Coronary artery (tissue), 2 donors: ENCODE measurements at regions not wholly inside any gene's neighbourhood (a gene's known extent, or its start where the extent isn't known, plus 50 kb on each side); places are given as distances from the start of the nearest gene placed in this dataset.

ENCODE experiments used
- DNase-seq: peaks from one replicate; pipeline ENCODE4 v3.0.0-alpha.2; 2017; ENCODE audit warnings: low spot score
- H3K27ac ChIP-seq, 2 donors: fragments of 200-600 bp; sonication (generic); one replicate each; pipeline ENCODE4 v1.5.1; 2016 to 2019
- H3K4me3 ChIP-seq: fragments of 200-600 bp; sonication (generic); 2 replicates; pipeline ENCODE4 v1.5.1; 2016; ENCODE audit warnings: mild to moderate bottlenecking, moderate library complexity
- TF ChIP-seq, protein P1 (sequence below): fragments of 200-600 bp; sonication (generic); IDR thresholded peaks from one replicate; pipeline ENCODE4 v1.5.1; 2019; ENCODE audit warnings: antibody characterized with exemption

DNA sequence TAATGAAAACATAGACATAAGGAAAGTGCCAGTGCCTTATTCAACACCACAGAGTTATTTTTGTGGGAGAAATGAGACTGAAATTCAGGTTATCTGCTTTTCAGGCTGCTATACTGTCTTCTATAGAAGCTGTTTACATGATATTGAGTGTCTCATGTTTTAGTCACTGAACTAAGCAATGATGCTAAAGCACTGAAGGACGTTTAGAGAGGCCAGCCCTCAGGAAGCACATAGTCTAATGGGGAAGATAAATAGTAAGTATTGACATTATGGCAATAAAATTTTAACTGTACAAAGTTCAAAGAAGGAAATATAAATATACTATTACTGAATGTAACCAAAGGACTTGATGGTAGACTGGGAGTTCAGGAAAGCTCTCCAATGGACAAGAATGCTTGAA, 186.4 kb upstream of the ZC3H15 start:
- TF ChIP-seq, protein P1, sequence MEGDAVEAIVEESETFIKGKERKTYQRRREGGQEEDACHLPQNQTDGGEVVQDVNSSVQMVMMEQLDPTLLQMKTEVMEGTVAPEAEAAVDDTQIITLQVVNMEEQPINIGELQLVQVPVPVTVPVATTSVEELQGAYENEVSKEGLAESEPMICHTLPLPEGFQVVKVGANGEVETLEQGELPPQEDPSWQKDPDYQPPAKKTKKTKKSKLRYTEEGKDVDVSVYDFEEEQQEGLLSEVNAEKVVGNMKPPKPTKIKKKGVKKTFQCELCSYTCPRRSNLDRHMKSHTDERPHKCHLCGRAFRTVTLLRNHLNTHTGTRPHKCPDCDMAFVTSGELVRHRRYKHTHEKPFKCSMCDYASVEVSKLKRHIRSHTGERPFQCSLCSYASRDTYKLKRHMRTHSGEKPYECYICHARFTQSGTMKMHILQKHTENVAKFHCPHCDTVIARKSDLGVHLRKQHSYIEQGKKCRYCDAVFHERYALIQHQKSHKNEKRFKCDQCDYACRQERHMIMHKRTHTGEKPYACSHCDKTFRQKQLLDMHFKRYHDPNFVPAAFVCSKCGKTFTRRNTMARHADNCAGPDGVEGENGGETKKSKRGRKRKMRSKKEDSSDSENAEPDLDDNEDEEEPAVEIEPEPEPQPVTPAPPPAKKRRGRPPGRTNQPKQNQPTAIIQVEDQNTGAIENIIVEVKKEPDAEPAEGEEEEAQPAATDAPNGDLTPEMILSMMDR = no peak

DNA sequence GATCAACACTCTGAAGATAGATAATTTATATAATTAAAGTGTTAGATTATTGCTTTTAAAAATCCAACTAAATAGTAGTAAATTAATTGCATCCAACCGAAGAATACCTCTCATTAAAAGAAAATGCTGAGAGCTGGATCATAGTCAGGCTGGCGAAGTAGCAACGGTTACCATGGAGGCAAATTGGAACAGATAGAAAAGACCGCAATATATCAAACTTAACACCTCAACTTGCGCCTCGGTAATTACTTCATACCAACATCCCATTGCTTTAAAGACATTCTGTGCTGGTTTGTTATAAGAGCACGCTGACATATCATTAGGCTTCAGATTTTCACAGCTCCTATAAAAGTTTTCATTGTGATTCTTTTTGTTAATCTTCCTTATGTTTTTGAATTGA, 183.8 kb upstream of the ZC3H15 start:
- H3K4me3 ChIP-seq = no peak overlapping the region
- H3K27ac ChIP-seq = no peak overlapping the region
- TF ChIP-seq, protein P1 = no peak
- DNase-seq = no peak

More for the DNA sequence above, 186.4 kb upstream of the ZC3H15 start:
- no peak for DNase-seq
- no peak overlapping the region for H3K4me3 ChIP-seq
- no peak overlapping the region for H3K27ac ChIP-seq

DNA sequence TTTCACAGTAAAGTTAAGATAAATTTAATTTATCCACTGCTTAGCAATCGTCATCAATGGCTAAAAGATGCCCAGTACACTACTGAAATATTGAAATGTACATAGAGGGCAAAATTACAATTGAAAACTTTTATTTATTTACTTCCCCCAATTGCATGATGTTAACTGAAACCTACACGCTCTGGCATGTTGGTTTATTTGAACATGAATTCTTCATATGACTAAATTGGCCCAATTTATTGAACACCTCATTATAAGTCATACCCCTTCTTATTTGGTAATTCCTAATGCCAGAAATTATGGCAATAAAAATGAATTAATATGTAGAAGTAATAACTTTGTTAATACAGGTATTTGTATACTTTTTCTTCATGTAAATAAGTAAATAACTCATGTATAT, 183.0 kb upstream of the ZC3H15 start:
- TF ChIP-seq, protein P1 = no peak

DNA sequence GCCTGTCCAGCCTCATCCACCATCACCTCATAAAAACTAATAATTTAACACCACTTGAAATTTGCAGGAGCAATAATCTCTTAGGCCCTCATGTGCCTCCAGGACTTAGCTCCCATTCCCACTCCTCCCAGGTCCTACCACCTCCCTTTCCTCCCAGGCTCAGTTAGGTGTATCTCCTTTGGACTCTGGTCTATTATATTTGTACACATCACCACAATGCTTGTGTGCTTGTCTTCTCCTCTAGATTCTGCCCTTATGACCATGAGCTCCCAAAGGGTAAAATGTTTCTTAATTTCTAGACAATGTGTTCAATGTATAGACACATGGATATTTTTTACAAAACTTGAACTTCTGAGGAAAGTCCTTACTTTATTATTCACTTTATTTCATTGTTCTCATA, 182.0 kb upstream of the ZC3H15 start:
- no peak overlapping the region for H3K4me3 ChIP-seq
- TF ChIP-seq, protein P1 = no peak
- DNase-seq = no peak

More for the DNA sequence above, 183.0 kb upstream of the ZC3H15 start:
- H3K4me3 ChIP-seq = no peak overlapping the region
- no peak for DNase-seq
- H3K27ac ChIP-seq = no peak overlapping the region

DNA sequence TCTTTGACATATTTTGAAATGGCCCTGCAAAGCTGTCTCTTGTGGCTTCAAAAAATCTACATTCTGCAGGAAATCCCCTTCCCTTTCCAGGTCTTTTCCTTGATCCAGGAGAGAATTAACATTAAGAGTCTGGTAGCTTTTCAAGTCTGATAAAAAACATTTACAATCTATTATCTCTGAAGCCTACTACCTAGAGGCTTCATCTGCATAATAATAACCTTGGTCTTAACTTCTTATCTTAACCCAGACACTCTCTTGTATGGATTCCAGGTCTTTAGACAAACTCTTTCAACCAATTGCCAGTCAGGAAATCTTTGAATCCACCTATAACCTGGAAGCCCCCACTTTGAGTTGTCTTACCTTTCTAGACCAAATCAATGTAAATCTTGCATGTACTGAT, 179.3 kb upstream of the ZC3H15 start:
- no peak overlapping the region for H3K27ac ChIP-seq
- DNase-seq = no peak
- H3K4me3 ChIP-seq = no peak overlapping the region
- TF ChIP-seq, protein P1 = no peak

More for the DNA sequence above, 182.0 kb upstream of the ZC3H15 start:
- H3K27ac ChIP-seq = no peak overlapping the region

DNA sequence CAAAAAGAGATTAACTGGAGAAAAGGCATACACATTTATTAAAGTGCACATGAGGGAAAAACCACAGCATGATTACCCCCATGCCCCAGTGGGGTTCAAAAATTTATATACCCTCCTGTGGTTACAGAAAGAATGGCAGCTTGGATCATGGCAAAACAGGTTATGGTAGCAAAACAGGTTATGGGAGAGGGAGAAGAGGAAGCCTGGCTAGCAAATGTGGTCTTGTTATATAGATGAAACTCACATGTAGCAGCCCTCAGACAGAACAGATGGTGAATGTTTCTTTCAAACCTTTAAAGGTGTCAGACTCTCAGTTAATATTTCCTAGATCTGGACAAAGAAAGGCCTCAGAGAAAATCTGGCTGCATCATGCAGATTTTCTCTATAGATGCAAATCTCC, 178.2 kb upstream of the ZC3H15 start:
- no peak overlapping the region for H3K4me3 ChIP-seq
- H3K27ac ChIP-seq = no peak overlapping the region
- DNase-seq = no peak
- TF ChIP-seq, protein P1 = no peak

DNA sequence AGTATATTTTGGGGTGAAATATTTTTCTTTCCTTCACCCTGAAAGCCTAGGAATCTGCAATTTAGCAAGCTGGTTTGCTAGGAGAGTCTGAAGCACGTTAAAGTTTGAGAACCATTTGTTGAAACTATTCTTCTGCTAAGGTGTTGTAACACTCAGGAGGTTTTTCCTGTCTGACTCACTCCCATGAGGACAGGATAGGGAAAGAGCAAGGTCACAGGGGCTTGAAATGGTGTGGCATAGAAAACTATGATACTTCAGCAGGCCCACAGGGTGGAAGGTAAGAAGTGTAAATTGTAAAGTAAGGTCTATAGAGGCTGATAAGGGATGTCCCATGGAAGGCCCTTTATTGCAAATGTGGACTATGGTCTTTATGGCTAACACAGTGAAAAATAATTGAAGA, 177.7 kb upstream of the ZC3H15 start:
- no peak for DNase-seq
- Histone ChIP-seq H3K27ac (no peak overlapping the region), H3K4me3 (no peak overlapping the region)
- TF ChIP-seq, protein P1 = no peak
